ENCODE measurements at regions not wholly inside any gene's neighbourhood (a gene's known extent, or its start where the extent isn't known, plus 50 kb on each side); places are given as distances from the start of the nearest gene placed in this dataset.

- no peak overlapping the region for H2AFZ ChIP-seq
Measured at GRCh38 chr9:97755618-97756267, 58.6 kb upstream of the XPA start.

GRCh38 chr9:97756991-97757390 is 59.9 kb upstream of the XPA start:
- Histone ChIP-seq H3K4me2 (no peak overlapping the region), H3K27ac (no peak overlapping the region), H3K4me3 (no peak overlapping the region), H3K79me2 (no peaks in the 10 kb centered on the region), H3K36me3 (replicated peaks; ENCODE audit: insufficient read depth, low read depth) (no peaks in the 10 kb centered on the region), H2AFZ (no peak overlapping the region), H3K9me2 (replicated peaks; ENCODE audit: insufficient read depth) (no peaks in the 10 kb centered on the region), H3K27me3 (no peaks in the 10 kb centered on the region), H3K9me3 (ENCODE audit: low read depth) (no peaks in the 10 kb centered on the region), H3K4me1 (ENCODE audit: insufficient read depth) (peaks cover 10% of the 10 kb centered on the region), H4K20me1 (ENCODE audit: insufficient read depth, poor library complexity, severe bottlenecking) (no peaks in the 10 kb centered on the region)
- no peak for DNase-seq (ENCODE audit: low spot score)
- TF ChIP-seq CTCF (IDR thresholded peaks at IDR 0.05; ENCODE audit: poor library complexity) (no peak), EZH2phosphoT487 (IDR thresholded peaks at IDR 0.05; ENCODE audit: low read depth, severe bottlenecking, unreplicated experiment) (no peak), EZH2 (IDR thresholded peaks at IDR 0.05; ENCODE audit: borderline replicate concordance) (no peak)
- WGBS (ENCODE audit: low lambda C conversion rate, missing lambda C conversion rate) = 75% methylated on average over 3 of the region's 3 CpGs

More at GRCh38 chr9:97755618-97756267, 58.6 kb upstream of the XPA start:
- Histone ChIP-seq H3K9me2 (replicated peaks; ENCODE audit: insufficient read depth) (no peaks in the 10 kb centered on the region), H4K20me1 (ENCODE audit: insufficient read depth, poor library complexity, severe bottlenecking) (no peaks in the 10 kb centered on the region), H3K27ac (no peak overlapping the region), H3K4me3 (no peak overlapping the region), H3K27me3 (no peaks in the 10 kb centered on the region), H3K36me3 (replicated peaks; ENCODE audit: insufficient read depth, low read depth) (no peaks in the 10 kb centered on the region), H3K79me2 (no peaks in the 10 kb centered on the region), H3K4me2 (no peak overlapping the region), H3K4me1 (ENCODE audit: insufficient read depth) (peaks cover 12% of the 10 kb centered on the region), H3K9me3 (ENCODE audit: low read depth) (no peaks in the 10 kb centered on the region)
- TF ChIP-seq CTCF (IDR thresholded peaks at IDR 0.05; ENCODE audit: poor library complexity) = no peak
- no peak for TF ChIP-seq EZH2 (IDR thresholded peaks at IDR 0.05; ENCODE audit: borderline replicate concordance)
- TF ChIP-seq EZH2phosphoT487 (IDR thresholded peaks at IDR 0.05; ENCODE audit: low read depth, severe bottlenecking, unreplicated experiment) = no peak
- no peak for DNase-seq (ENCODE audit: low spot score)
- 81% methylated on average over 4 of the region's 4 CpGs for WGBS (ENCODE audit: low lambda C conversion rate, missing lambda C conversion rate)

GRCh38 chr9:97758334-97758916 is 61.3 kb upstream of the XPA start:
- H3K27me3 ChIP-seq = no peaks in the 10 kb centered on the region
- no peaks in the 10 kb centered on the region for H3K36me3 ChIP-seq (replicated peaks; ENCODE audit: insufficient read depth, low read depth)
- no peak for TF ChIP-seq EZH2phosphoT487 (IDR thresholded peaks at IDR 0.05; ENCODE audit: low read depth, severe bottlenecking, unreplicated experiment)
- no peak for TF ChIP-seq EZH2 (IDR thresholded peaks at IDR 0.05; ENCODE audit: borderline replicate concordance)
- no peak for TF ChIP-seq CTCF (IDR thresholded peaks at IDR 0.05; ENCODE audit: poor library complexity)
- H3K27ac ChIP-seq = peak overlapping the region; percentile 96
- H3K9me2 ChIP-seq (replicated peaks; ENCODE audit: insufficient read depth) = no peaks in the 10 kb centered on the region
- peaks cover 7% of the 10 kb centered on the region for H3K4me1 ChIP-seq (ENCODE audit: insufficient read depth)
- no peak overlapping the region for H3K4me3 ChIP-seq
- H4K20me1 ChIP-seq (ENCODE audit: insufficient read depth, poor library complexity, severe bottlenecking) = no peaks in the 10 kb centered on the region
- no peak for DNase-seq (ENCODE audit: low spot score)
- H2AFZ ChIP-seq = no peak overlapping the region
- H3K4me2 ChIP-seq = no peak overlapping the region
- no peaks in the 10 kb centered on the region for H3K79me2 ChIP-seq
- 81% methylated on average over 7 of the region's 7 CpGs for WGBS (ENCODE audit: low lambda C conversion rate, missing lambda C conversion rate)
- no peaks in the 10 kb centered on the region for H3K9me3 ChIP-seq (ENCODE audit: low read depth)

All from hepatocyte (in vitro differentiated cells).